ENCODE measurements at regions not wholly inside any gene's neighbourhood (a gene's known extent, or its start where the extent isn't known, plus 50 kb on each side); places are given as distances from the start of the nearest gene placed in this dataset.

GRCh38 chr14:30006695-30007094, 79.0 kb upstream of the PRKD1 start:
- Histone ChIP-seq H3K14ac (ENCODE audit: low read length) (no peak overlapping the region), H3K27me3 (ENCODE audit: insufficient read depth, low read length) (no peaks in the 10 kb centered on the region), H3K18ac (ENCODE audit: low read length) (no peak overlapping the region), H3K9ac (ENCODE audit: low read length) (no peak overlapping the region), H3K27ac (ENCODE audit: low read depth, low read length) (no peak overlapping the region), H4K8ac (ENCODE audit: low read depth, low read length) (no peak overlapping the region), H3K4ac (ENCODE audit: low read depth, low read length) (no peak overlapping the region), H2BK120ac (ENCODE audit: insufficient read depth, low read length, poor library complexity) (no peak overlapping the region), H2AFZ (ENCODE audit: insufficient read depth, low read length, poor library complexity) (no peak overlapping the region), H3K4me3 (ENCODE audit: low read depth, low read length) (no peak overlapping the region), H3K4me2 (ENCODE audit: low read length) (no peak overlapping the region), H3K9me3 (ENCODE audit: insufficient read depth, low read depth, low read length) (no peaks in the 10 kb centered on the region), H4K91ac (ENCODE audit: low read depth, low read length) (no peak overlapping the region), H2AK5ac (ENCODE audit: low read length) (no peak overlapping the region), H2BK5ac (ENCODE audit: low read depth, low read length, poor library complexity) (no peak overlapping the region), H4K12ac (ENCODE audit: low read depth, low read length) (no peak overlapping the region), H3K79me1 (ENCODE audit: low read length) (no peaks in the 10 kb centered on the region), H3K36me3 (ENCODE audit: control insufficient read depth in 1 of 2, insufficient read depth in 2 of 2, low read length in 2 of 2) (no peaks in the 10 kb centered on the region), H3K79me2 (ENCODE audit: control insufficient read depth, insufficient read depth, low read length, poor library complexity) (no peaks in the 10 kb centered on the region), H3K4me1 (ENCODE audit: control insufficient read depth in 1 of 2, insufficient read depth in 2 of 2, low read length in 2 of 2) (no peaks in the 10 kb centered on the region), H3K23ac (ENCODE audit: low read length) (no peak overlapping the region), H2BK12ac (ENCODE audit: low read length) (no peak overlapping the region)
- no peak for DNase-seq
- no CpG with 5 or more reads among the region's 2 CpGs for WGBS (ENCODE audit: extremely low coverage, insufficient coverage, insufficient read length)

- no CpG with 5 or more reads among the region's 2 CpGs for WGBS (ENCODE audit: extremely low coverage, insufficient coverage, insufficient read length)
- DNase-seq, result no peak
- Histone ChIP-seq H4K91ac (ENCODE audit: low read depth, low read length) (no peak overlapping the region), H3K14ac (ENCODE audit: low read length) (no peak overlapping the region), H3K27me3 (ENCODE audit: insufficient read depth, low read length) (no peaks in the 10 kb centered on the region), H3K79me2 (ENCODE audit: control insufficient read depth, insufficient read depth, low read length, poor library complexity) (no peaks in the 10 kb centered on the region), H4K8ac (ENCODE audit: low read depth, low read length) (no peak overlapping the region), H3K18ac (ENCODE audit: low read length) (no peak overlapping the region), H3K79me1 (ENCODE audit: low read length) (no peaks in the 10 kb centered on the region), H3K23ac (ENCODE audit: low read length) (no peak overlapping the region), H2BK5ac (ENCODE audit: low read depth, low read length, poor library complexity) (no peak overlapping the region), H2BK12ac (ENCODE audit: low read length) (no peak overlapping the region), H2AK5ac (ENCODE audit: low read length) (no peak overlapping the region), H3K9me3 (ENCODE audit: insufficient read depth, low read depth, low read length) (no peaks in the 10 kb centered on the region), H3K36me3 (ENCODE audit: control insufficient read depth in 1 of 2, insufficient read depth in 2 of 2, low read length in 2 of 2) (no peaks in the 10 kb centered on the region), H3K4me3 (ENCODE audit: low read depth, low read length) (no peak overlapping the region), H2BK120ac (ENCODE audit: insufficient read depth, low read length, poor library complexity) (no peak overlapping the region), H3K4me2 (ENCODE audit: low read length) (no peak overlapping the region), H3K4me1 (ENCODE audit: control insufficient read depth in 1 of 2, insufficient read depth in 2 of 2, low read length in 2 of 2) (no peaks in the 10 kb centered on the region), H4K12ac (ENCODE audit: low read depth, low read length) (no peak overlapping the region), H3K4ac (ENCODE audit: low read depth, low read length) (no peak overlapping the region), H3K27ac (ENCODE audit: low read depth, low read length) (no peak overlapping the region), H3K9ac (ENCODE audit: low read length) (no peak overlapping the region), H2AFZ (ENCODE audit: insufficient read depth, low read length, poor library complexity) (no peak overlapping the region)
These were observed 87.8 kb upstream of the PRKD1 start for GRCh38 chr14:30015489-30015888.

GRCh38 chr14:30016002-30016401, 88.4 kb upstream of the PRKD1 start:
- no peak overlapping the region for H4K8ac ChIP-seq (ENCODE audit: low read depth, low read length)
- H3K9me3 ChIP-seq (ENCODE audit: insufficient read depth, low read depth, low read length), result no peaks in the 10 kb centered on the region
- no peaks in the 10 kb centered on the region for H3K4me1 ChIP-seq (ENCODE audit: control insufficient read depth in 1 of 2, insufficient read depth in 2 of 2, low read length in 2 of 2)
- H3K23ac ChIP-seq (ENCODE audit: low read length), result no peak overlapping the region
- no peak overlapping the region for H2AK5ac ChIP-seq (ENCODE audit: low read length)
- no peak overlapping the region for H4K12ac ChIP-seq (ENCODE audit: low read depth, low read length)
- no peak overlapping the region for H3K9ac ChIP-seq (ENCODE audit: low read length)
- WGBS (ENCODE audit: extremely low coverage, insufficient coverage, insufficient read length), result no CpG with 5 or more reads among the region's 1 CpG
- H3K27me3 ChIP-seq (ENCODE audit: insufficient read depth, low read length), result no peaks in the 10 kb centered on the region
- H2BK12ac ChIP-seq (ENCODE audit: low read length), result no peak overlapping the region
- no peak overlapping the region for H3K4me2 ChIP-seq (ENCODE audit: low read length)
- no peak overlapping the region for H3K14ac ChIP-seq (ENCODE audit: low read length)
- H3K27ac ChIP-seq (ENCODE audit: low read depth, low read length), result no peak overlapping the region
- H2AFZ ChIP-seq (ENCODE audit: insufficient read depth, low read length, poor library complexity), result no peak overlapping the region
- no peaks in the 10 kb centered on the region for H3K79me2 ChIP-seq (ENCODE audit: control insufficient read depth, insufficient read depth, low read length, poor library complexity)
- no peak overlapping the region for H3K4ac ChIP-seq (ENCODE audit: low read depth, low read length)
- no peak overlapping the region for H4K91ac ChIP-seq (ENCODE audit: low read depth, low read length)
- H2BK5ac ChIP-seq (ENCODE audit: low read depth, low read length, poor library complexity), result no peak overlapping the region
- no peak overlapping the region for H2BK120ac ChIP-seq (ENCODE audit: insufficient read depth, low read length, poor library complexity)
- no peaks in the 10 kb centered on the region for H3K79me1 ChIP-seq (ENCODE audit: low read length)
- H3K36me3 ChIP-seq (ENCODE audit: control insufficient read depth in 1 of 2, insufficient read depth in 2 of 2, low read length in 2 of 2), result no peaks in the 10 kb centered on the region
- no peak overlapping the region for H3K4me3 ChIP-seq (ENCODE audit: low read depth, low read length)
- H3K18ac ChIP-seq (ENCODE audit: low read length), result no peak overlapping the region
- no peak for DNase-seq

- Histone ChIP-seq H2AK5ac (ENCODE audit: low read length) (no peak overlapping the region), H4K91ac (ENCODE audit: low read depth, low read length) (no peak overlapping the region), H3K4me3 (ENCODE audit: low read depth, low read length) (no peak overlapping the region), H3K9ac (ENCODE audit: low read length) (no peak overlapping the region), H3K14ac (ENCODE audit: low read length) (no peak overlapping the region), H4K8ac (ENCODE audit: low read depth, low read length) (no peak overlapping the region), H2AFZ (ENCODE audit: insufficient read depth, low read length, poor library complexity) (no peak overlapping the region), H2BK120ac (ENCODE audit: insufficient read depth, low read length, poor library complexity) (no peak overlapping the region), H4K12ac (ENCODE audit: low read depth, low read length) (no peak overlapping the region), H3K4ac (ENCODE audit: low read depth, low read length) (no peak overlapping the region), H3K23ac (ENCODE audit: low read length) (no peak overlapping the region), H3K27ac (ENCODE audit: low read depth, low read length) (no peak overlapping the region), H3K4me1 (ENCODE audit: control insufficient read depth in 1 of 2, insufficient read depth in 2 of 2, low read length in 2 of 2) (no peaks in the 10 kb centered on the region), H3K36me3 (ENCODE audit: control insufficient read depth in 1 of 2, insufficient read depth in 2 of 2, low read length in 2 of 2) (no peaks in the 10 kb centered on the region), H3K27me3 (ENCODE audit: insufficient read depth, low read length) (no peaks in the 10 kb centered on the region), H3K9me3 (ENCODE audit: insufficient read depth, low read depth, low read length) (no peaks in the 10 kb centered on the region), H3K79me1 (ENCODE audit: low read length) (no peaks in the 10 kb centered on the region), H3K18ac (ENCODE audit: low read length) (no peak overlapping the region), H2BK5ac (ENCODE audit: low read depth, low read length, poor library complexity) (no peak overlapping the region), H2BK12ac (ENCODE audit: low read length) (no peak overlapping the region), H3K4me2 (ENCODE audit: low read length) (no peak overlapping the region), H3K79me2 (ENCODE audit: control insufficient read depth, insufficient read depth, low read length, poor library complexity) (no peaks in the 10 kb centered on the region)
- WGBS (ENCODE audit: extremely low coverage, insufficient coverage, insufficient read length), result no CpG with 5 or more reads among the region's 2 CpGs
- DNase-seq, result no peak
These were observed 89.8 kb upstream of the PRKD1 start for GRCh38 chr14:30017370-30017993.
